ENCODE measurements at regions not wholly inside any gene's neighbourhood (a gene's known extent, or its start where the extent isn't known, plus 50 kb on each side); places are given as distances from the start of the nearest gene placed in this dataset.

- TF ChIP-seq CTCF (IDR thresholded peaks at IDR 0.05; ENCODE audit: control extremely low read depth in 1 of 3, insufficient read depth in 1 of 3, low read depth in 1 of 3, low read length in 3 of 3) (no peak), EZH2 (IDR thresholded peaks at IDR 0.05; ENCODE audit: low read depth, low read length, severe bottlenecking) (no peak), POLR2A (IDR thresholded peaks at IDR 0.05; ENCODE audit: control extremely low read depth in 1 of 2, low read depth in 2 of 2, low read length in 2 of 2) (no peak)
Observed at GRCh38 chr6:40815731-40816130, 223.3 kb downstream of the UNC5CL start.
